T47D (cell line): ENCODE measurements at regions not wholly inside any gene's neighbourhood (a gene's known extent, or its start where the extent isn't known, plus 50 kb on each side); places are given as distances from the start of the nearest gene placed in this dataset.

ENCODE experiments used
- DNase-seq, 2 experiments: peaks; one replicate each; pipeline versions ENCODE4 v3.0.0 to v3.0.0-alpha.2; 2011 to 2012; ENCODE audit warnings: low read depth in 1 of 2, low spot score in 1 of 2
- JUND ChIP-seq: IDR thresholded peaks from 2 replicates; pipeline ENCODE4 v1.6.1; 2012; ENCODE audit warnings: low read depth
- in situ Hi-C: cut with HindIII; loops from 2 replicates; pipeline ENCODE4 v1.10.0; 2016; ENCODE audit warnings: low sequenced_read_pairs, low pct_unique_long_range_greater_than_20kb

DNA sequence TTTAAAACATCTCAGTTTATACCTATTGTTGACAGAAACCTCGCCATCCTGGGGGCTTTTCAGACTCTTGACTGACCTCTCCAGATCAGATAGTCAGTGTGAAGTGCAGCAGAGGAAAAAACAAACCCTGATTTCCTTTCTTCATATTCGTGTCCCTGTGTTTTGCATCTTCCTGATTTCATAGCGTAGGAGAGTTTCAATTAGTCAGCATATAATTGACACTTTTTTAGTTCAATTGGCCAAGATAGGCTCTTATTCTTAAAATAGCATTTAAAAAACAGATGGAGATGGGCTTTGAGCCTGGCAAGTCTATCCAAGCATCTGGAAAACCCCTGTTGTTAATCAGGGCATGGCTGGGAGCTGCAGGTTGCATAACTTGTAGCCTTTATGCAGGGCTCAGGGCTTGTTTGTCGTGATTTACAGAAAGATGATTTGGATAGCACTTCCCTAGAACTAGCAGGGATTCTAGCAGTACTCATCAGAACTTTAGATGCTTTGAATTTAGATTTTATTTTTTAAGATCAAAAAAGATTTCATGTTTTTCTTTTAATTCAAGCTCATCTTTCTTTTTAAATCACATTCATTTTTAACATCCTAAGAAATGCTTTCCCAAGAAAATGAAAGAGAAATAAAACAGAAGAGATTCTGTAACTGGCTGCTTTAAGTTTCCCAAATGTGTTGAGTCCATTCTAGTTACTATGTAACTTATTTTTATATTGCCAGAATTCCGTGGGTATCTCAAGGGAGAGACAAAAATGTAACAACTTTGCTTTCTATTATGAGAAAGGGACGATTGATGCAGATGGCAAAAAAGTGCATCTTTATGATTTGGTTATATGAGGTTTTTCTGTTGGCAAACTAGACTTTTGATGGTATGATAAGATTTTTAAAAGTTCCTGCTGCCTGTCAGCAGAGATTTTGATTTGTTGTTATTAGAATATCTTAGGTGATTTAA lies 270.8 kb upstream of the FZD8 start:
- in situ Hi-C loops = no loop called here
- TF ChIP-seq JUND = no peak
- DNase-seq = no peak

GRCh38 chr10:35911954-35912353 lies 269.9 kb upstream of the FZD8 start:
- DNase-seq = no peak
- TF ChIP-seq JUND = no peak
- in situ Hi-C loops = no loop called here

DNA sequence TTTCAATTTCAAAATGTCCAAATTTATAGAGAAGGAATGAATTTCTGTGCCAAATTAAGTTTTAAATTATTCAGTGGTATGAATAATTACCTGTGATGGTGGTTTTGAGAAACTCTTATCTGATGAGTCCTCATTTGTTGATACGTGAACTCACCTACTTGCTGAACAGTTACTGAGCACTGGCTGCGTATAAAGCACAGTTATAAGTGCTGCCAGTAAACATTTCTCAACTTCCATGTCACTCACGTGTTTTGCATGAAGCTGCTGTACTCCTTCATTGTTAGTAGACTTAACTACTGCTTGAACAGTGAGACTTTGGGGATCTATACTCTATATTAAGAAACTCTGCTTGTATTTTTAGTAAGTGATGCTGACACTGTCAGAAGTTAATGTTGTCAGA lies 269.1 kb upstream of the FZD8 start:
- in situ Hi-C loops = no loop called here
- no peak for DNase-seq
- no peak for TF ChIP-seq JUND

- in situ Hi-C loops = no loop called here
- no peak for TF ChIP-seq JUND
- no peak for DNase-seq
Observed at GRCh38 chr10:35910234-35910633, 268.1 kb upstream of the FZD8 start.

DNA sequence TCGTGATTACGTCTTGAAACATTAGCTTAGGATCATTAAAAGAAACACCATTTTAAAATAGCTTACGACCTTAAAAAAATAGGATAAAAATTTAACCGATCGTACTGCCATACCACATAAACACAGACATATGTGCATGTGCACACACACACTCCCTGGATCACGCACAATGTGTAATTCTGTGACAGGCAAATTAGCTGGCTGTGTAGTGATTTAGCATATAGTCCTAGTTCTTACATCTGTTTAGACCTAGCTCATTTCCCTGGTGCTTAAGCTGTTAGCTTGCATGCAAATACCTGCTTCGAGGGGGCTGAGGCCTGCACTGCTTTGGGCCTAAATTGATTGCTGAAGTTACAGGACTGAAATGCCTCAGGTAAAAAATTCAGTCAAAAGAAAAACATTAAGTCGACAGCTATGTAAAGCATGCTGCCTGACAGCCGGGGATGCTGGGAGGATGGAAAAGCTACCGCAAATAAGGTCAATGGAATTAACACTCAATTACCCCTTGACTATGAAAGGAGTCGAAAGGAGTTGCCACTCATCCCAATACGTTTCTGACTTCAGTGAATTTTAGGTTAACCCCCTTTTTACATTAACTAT lies 267.1 kb upstream of the FZD8 start:
- DNase-seq = no peak
- no peak for TF ChIP-seq JUND
- in situ Hi-C loops = no loop called here

GRCh38 chr10:35908451-35908850 lies 266.4 kb upstream of the FZD8 start:
- TF ChIP-seq JUND = no peak
- in situ Hi-C loops = no loop called here
- DNase-seq = no peak

- no peak for TF ChIP-seq JUND
- in situ Hi-C loops = no loop called here
- no peak for DNase-seq
Observed at GRCh38 chr10:35907548-35907947, 265.5 kb upstream of the FZD8 start.

DNA sequence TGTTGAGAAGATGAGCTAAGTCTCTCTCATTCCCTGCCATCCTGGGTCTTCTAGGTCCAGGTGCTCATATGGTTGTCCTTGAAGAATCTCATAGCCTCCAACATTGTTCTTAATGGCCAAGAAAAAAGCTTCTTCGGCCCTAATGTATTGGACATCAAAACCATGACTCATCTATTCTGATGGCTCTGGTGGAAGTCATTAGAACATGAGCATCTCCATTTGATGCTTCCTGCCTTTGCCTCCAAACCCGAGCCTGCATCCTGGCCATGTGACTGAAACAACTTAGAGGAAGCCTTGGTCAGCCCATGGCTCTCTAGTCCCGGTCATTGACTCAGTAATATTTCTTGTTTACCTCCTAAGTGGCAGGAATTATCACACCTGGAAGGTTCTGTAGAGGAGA lies 264.1 kb upstream of the FZD8 start:
- no peak for TF ChIP-seq JUND
- in situ Hi-C loops = no loop called here
- no peak for DNase-seq

DNA sequence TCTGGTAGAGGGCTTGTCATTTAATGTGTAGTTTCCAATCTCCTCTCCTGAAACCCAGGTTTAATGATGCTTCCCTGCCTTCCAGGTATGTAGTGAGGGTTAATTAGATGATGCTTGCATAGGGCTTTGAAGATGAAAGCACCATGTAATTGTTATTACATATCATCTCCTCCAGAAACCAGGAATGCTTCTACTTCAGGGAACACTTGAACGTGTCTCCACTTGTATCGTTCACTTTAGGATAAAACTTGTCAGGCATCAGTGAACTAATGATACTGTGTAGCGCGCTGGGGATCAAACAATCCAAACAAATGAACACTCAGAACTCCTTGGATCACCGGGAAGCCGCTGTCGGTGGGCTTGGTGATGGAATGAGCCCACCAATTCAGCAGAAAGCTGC lies 260.9 kb upstream of the FZD8 start:
- DNase-seq = no peak
- no peak for TF ChIP-seq JUND
- in situ Hi-C loops = no loop called here

DNA sequence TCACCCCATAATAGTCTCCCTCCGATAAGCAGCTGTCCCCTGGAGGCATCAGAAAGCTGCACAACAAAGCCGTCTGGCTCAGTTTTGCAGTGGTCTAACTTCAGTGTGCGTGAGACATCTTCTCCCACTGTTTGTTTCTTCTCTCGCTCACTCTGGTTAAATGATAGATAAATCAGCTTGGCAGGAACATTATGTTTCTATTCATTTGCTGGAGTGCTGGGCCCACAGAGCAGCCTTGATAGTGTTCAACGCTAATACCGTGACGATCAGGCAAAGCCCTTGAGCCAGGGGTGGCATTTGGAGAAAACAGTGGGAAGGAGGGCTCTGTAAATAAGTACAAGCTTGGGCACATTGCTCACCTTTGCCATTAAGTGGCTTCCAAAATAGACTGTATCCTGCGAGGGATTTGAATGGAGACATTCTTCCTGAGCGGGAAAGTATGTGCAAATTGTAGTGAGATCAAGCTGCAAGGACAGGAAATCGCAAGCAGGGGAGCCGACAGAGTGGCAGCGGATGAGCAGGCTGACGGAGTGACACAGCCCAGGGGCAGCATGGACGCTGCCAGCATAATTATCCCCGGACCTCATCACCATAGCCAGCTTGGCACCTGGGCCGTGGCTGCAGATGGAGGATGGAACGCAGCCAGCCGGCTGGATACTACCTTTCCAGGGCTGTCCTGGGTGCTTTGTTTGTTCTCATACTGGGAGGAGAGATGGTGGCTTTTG lies 256.8 kb upstream of the FZD8 start:
- TF ChIP-seq JUND = no peak
- DNase-seq = no peak
- in situ Hi-C loops = no loop called here

DNA sequence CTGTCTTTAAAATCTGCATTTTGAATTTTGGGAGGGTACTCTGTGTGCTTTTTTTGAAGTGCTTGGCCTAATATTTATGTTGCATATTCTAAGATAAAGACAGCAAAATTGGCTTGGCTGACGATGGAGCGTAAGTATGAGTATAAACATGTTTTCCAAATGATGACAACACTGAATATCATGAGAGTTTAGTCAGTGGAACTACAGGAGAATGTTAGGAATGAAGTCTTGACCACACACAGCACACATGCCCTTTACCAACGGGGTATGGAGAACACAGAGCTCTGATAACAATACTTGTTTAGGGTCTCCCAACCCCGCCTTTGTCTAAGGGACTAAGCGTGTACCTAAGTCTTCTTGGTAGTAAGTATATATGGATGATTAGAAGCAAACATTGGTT lies 253.9 kb upstream of the FZD8 start:
- in situ Hi-C loops = no loop called here
- TF ChIP-seq JUND = no peak
- no peak for DNase-seq

- in situ Hi-C loops = no loop called here
- no peak for TF ChIP-seq JUND
Observed at GRCh38 chr10:35895331-35895730, 253.2 kb upstream of the FZD8 start.

GRCh38 chr10:35892526-35892925 lies 250.4 kb upstream of the FZD8 start:
- no peak for DNase-seq
- in situ Hi-C loops = no loop called here
- no peak for TF ChIP-seq JUND

More at GRCh38 chr10:35895331-35895730, 253.2 kb upstream of the FZD8 start:
- DNase-seq = no peak
